ENCODE measurements at regions not wholly inside any gene's neighbourhood (a gene's known extent, or its start where the extent isn't known, plus 50 kb on each side); places are given as distances from the start of the nearest gene placed in this dataset.

DNA sequence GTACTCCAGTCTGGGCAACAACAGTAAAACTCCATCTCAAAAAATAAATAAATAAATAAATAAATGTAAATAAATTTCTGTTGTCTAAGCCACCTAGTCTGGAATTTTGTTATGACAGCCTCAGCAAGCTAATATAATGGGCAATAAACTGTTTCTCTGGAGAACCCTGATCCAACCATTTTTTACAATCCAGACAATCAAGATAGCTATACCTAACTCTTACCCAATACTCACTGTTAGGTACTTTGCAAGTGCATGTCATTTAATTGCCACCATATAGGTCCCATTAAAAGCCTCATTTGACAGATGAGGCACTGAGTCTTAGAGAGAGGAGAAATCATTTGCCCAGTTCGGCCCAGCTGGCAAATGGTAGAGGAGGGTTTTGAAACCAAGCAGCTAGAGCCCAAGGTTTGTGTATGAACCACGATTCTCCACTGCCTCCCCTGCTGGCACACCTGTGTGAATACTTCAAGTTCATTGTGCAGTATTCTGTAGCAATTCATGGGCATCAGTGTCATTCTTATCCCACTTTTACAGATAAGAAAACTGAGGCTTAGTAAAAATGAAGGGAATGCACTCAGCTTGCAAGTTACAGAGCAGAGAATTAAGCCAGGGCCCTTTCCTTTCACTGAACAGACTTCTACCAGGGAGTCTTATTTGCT is 107.0 kb upstream of the UBE2E1 start:
- no peak for DNase-seq
- Histone ChIP-seq H3K9me3 (no peaks in the 10 kb centered on the region), H3K36me3 (no peaks in the 10 kb centered on the region), H3K27ac (no peak overlapping the region), H3K4me3 (no peak overlapping the region), H3K9ac (ENCODE audit: low read depth in 2 of 2, low read length in 2 of 2) (no peak overlapping the region), H3K4me1 (no peaks in the 10 kb centered on the region), H3K27me3 (no peaks in the 10 kb centered on the region)
- intact Hi-C loops (cut with DNase I), result no loop called here
- TF ChIP-seq, protein P1, sequence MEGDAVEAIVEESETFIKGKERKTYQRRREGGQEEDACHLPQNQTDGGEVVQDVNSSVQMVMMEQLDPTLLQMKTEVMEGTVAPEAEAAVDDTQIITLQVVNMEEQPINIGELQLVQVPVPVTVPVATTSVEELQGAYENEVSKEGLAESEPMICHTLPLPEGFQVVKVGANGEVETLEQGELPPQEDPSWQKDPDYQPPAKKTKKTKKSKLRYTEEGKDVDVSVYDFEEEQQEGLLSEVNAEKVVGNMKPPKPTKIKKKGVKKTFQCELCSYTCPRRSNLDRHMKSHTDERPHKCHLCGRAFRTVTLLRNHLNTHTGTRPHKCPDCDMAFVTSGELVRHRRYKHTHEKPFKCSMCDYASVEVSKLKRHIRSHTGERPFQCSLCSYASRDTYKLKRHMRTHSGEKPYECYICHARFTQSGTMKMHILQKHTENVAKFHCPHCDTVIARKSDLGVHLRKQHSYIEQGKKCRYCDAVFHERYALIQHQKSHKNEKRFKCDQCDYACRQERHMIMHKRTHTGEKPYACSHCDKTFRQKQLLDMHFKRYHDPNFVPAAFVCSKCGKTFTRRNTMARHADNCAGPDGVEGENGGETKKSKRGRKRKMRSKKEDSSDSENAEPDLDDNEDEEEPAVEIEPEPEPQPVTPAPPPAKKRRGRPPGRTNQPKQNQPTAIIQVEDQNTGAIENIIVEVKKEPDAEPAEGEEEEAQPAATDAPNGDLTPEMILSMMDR (IDR thresholded peaks at IDR 0.05), result no peak

DNA sequence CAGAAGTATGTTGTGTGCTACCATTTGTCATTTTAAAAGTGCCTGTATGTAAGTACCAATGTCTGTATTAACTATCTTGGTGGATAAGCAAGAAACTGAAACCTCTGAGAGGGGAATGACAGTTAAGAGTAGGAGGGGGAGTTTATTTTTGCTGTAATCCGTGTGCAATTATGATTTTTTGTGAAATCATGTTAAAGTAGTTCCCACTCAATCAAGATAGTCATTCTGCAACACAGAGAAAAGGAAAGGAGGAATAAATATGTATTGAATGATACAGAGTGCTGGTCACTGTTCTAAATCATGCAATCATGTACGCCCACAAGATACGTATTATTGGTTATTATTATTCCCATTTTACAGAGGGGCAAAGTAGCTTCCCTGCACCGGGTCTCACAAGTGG is 105.1 kb upstream of the UBE2E1 start:
- no peak for DNase-seq
- TF ChIP-seq, protein P1 (IDR thresholded peaks at IDR 0.05), result no peak
- no peak overlapping the region for H3K27ac ChIP-seq
- intact Hi-C loops (cut with DNase I), result no loop called here
- no peak overlapping the region for H3K9ac ChIP-seq (ENCODE audit: low read depth in 2 of 2, low read length in 2 of 2)
- H3K4me3 ChIP-seq, result no peak overlapping the region
- no peaks in the 10 kb centered on the region for H3K4me1 ChIP-seq
- no peaks in the 10 kb centered on the region for H3K9me3 ChIP-seq
- H3K27me3 ChIP-seq, result no peaks in the 10 kb centered on the region
- H3K36me3 ChIP-seq, result no peaks in the 10 kb centered on the region

DNA sequence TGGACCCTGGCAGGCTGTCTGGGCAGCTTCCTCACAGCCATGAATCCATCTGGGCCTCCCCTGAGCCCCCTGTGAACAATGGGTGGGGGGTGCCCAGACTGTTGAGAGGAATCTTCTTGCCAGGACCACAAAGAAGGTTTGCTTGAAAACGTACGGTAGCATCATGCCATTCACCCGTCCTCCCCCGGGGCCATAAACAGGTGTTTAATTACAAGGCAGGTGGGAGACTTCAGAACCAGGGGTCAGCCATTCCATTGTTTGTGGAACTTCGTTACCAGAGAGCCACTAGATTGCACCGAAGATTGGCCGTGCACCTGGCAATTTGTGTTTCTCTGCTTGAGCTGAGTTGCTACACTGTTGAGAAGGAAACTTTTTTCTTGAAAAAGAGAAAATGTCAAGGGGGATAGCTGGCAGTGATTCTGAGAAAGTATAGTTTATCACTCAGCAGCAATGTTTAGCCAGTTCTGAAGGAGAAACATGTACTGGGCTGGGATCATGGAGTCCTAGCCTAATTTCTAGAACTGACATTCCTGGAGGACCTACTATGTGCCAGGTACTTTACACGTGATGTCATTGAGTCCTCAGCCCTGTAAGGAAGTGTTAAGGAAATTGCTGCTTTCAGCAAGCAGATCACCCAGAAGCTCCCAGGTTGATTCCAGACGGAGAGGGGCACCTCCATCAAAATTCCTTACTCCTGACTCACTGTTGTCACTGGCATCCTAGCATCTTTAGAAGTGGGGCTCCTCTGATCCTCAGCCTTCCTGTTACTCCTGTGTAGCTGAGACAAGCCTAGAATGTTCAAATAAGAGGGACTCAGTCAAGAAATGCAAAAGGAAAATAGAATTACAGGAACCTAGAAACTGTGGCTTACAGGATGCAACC is 103.8 kb upstream of the UBE2E1 start:
- TF ChIP-seq, protein P1 (IDR thresholded peaks at IDR 0.05), result no peak
- Histone ChIP-seq H3K9ac (ENCODE audit: low read depth in 2 of 2, low read length in 2 of 2) (no peak overlapping the region), H3K4me3 (no peak overlapping the region), H3K9me3 (no peaks in the 10 kb centered on the region), H3K27me3 (no peaks in the 10 kb centered on the region), H3K4me1 (no peaks in the 10 kb centered on the region), H3K27ac (no peak overlapping the region), H3K36me3 (no peaks in the 10 kb centered on the region)
- intact Hi-C loops (cut with DNase I), result no loop called here
- no peak for DNase-seq

DNA sequence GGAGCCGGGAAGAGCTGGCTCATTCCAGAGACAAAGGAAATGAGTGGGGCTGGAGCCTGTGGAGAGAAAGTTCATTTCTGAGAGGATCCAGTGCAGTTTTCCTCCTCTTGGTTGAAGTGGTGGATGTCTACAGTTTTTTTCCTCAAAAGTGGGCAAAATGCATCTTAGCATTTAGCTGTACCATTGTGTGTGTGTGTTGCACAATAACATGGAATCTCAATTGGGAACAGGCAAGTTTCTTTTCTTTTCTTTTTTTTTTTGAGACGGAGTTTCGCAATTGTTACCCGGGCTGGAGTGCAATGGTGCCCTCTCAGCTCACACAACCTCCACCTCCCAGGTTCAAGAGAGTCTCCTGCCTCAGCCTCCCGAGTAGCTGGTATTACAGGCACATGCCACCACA is 101.5 kb upstream of the UBE2E1 start:
- intact Hi-C loops (cut with DNase I), result no loop called here
- DNase-seq, result no peak
- Histone ChIP-seq H3K36me3 (no peaks in the 10 kb centered on the region), H3K4me1 (no peaks in the 10 kb centered on the region), H3K9me3 (no peaks in the 10 kb centered on the region), H3K4me3 (no peak overlapping the region), H3K27ac (no peak overlapping the region), H3K9ac (ENCODE audit: low read depth in 2 of 2, low read length in 2 of 2) (no peak overlapping the region), H3K27me3 (no peaks in the 10 kb centered on the region)
- TF ChIP-seq, protein P1 (IDR thresholded peaks at IDR 0.05), result no peak

DNA sequence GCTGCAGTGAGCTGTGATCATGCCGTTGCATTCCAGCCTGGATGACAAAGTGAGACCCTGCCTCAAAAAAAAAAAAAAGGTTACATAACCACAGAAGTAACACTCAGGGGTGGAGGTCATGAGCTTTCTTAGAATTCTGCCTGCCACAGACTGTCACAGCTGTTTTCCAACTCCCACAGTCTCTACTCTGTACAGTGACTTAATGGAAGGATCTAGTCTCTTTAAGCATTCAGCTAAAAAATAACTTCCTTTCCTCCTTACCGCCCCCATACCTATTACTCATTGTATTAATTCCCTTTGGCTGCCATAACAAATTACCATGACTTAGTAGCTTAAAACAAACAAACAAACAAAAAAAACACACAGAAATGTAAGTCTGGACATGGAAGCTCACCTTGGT is 99.6 kb upstream of the UBE2E1 start:
- no peaks in the 10 kb centered on the region for H3K4me1 ChIP-seq
- H3K36me3 ChIP-seq, result no peaks in the 10 kb centered on the region
- intact Hi-C loops (cut with DNase I), result no loop called here
- H3K9ac ChIP-seq (ENCODE audit: low read depth in 2 of 2, low read length in 2 of 2), result no peak overlapping the region
- H3K4me3 ChIP-seq, result no peak overlapping the region
- TF ChIP-seq, protein P1 (IDR thresholded peaks at IDR 0.05), result no peak
- H3K27me3 ChIP-seq, result no peaks in the 10 kb centered on the region
- no peak overlapping the region for H3K27ac ChIP-seq
- no peaks in the 10 kb centered on the region for H3K9me3 ChIP-seq
- DNase-seq, result no peak
